Hematopoietic multipotent progenitor cell treated with erythropoietin and hydrocortisone succinate and interleukin-3 and kit ligand, for 15 days (in vitro differentiated cells): ENCODE measurements at regions not wholly inside any gene's neighbourhood (a gene's known extent, or its start where the extent isn't known, plus 50 kb on each side); places are given as distances from the start of the nearest gene placed in this dataset.
"Not testable (repeated sequence)": the region's sequence is repeated elsewhere in the genome, so short reads cannot be mapped to it uniquely, and the experiment has no call there.

Experiments used
- DNase-seq: peaks from one replicate; pipeline ENCODE4 v3.0.0-alpha.2; 2015; ENCODE audit warnings: low spot score

GRCh38 chr9:30972654-30973053 lies 1411.8 kb upstream of the ACO1 start:
- DNase-seq = no peak

GRCh38 chr9:30977965-30978364 lies 1406.5 kb upstream of the ACO1 start:
- no peak for DNase-seq

- no peak for DNase-seq
These were observed 1402.1 kb upstream of the ACO1 start for GRCh38 chr9:30982301-30982700.

GRCh38 chr9:30995956-30996738 lies 1388.3 kb upstream of the ACO1 start:
- no peak for DNase-seq

- DNase-seq = no peak
These were observed 1387.7 kb upstream of the ACO1 start for GRCh38 chr9:30996761-30997160.

GRCh38 chr9:30997291-30997690 lies 1387.2 kb upstream of the ACO1 start:
- no peak for DNase-seq

- no peak for DNase-seq
These were observed 1379.3 kb upstream of the ACO1 start for GRCh38 chr9:31005086-31005665.

GRCh38 chr9:31013371-31013770 lies 1371.1 kb upstream of the ACO1 start:
- no peak for DNase-seq

- DNase-seq = no peak
These were observed 1360.6 kb upstream of the ACO1 start for GRCh38 chr9:31023847-31024246.

GRCh38 chr9:31027678-31028077 lies 1356.8 kb upstream of the ACO1 start:
- no peak for DNase-seq

GRCh38 chr9:31028137-31028536 lies 1356.3 kb upstream of the ACO1 start:
- no peak for DNase-seq

- DNase-seq = no peak
These were observed 1353.7 kb upstream of the ACO1 start for GRCh38 chr9:31030741-31031202.

- no peak for DNase-seq
These were observed 1352.2 kb upstream of the ACO1 start for GRCh38 chr9:31032206-31032605.

- no peak for DNase-seq
These were observed 1350.1 kb upstream of the ACO1 start for GRCh38 chr9:31034311-31034710.

- no peak for DNase-seq
These were observed 1343.9 kb upstream of the ACO1 start for GRCh38 chr9:31040564-31040963.

GRCh38 chr9:31045810-31046209 lies 1338.6 kb upstream of the ACO1 start:
- no peak for DNase-seq

- DNase-seq = not testable (repeated sequence)
These were observed 1322.9 kb upstream of the ACO1 start for GRCh38 chr9:31061592-31061991.

- DNase-seq = no peak
These were observed 1318.8 kb upstream of the ACO1 start for GRCh38 chr9:31065691-31066090.

- DNase-seq = no peak
These were observed 1317.0 kb upstream of the ACO1 start for GRCh38 chr9:31067418-31067817.

GRCh38 chr9:31071606-31072286 lies 1312.7 kb upstream of the ACO1 start:
- DNase-seq = no peak

- DNase-seq = no peak
These were observed 1306.3 kb upstream of the ACO1 start for GRCh38 chr9:31078175-31078574.

- no peak for DNase-seq
These were observed 1300.1 kb upstream of the ACO1 start for GRCh38 chr9:31084350-31084749.

- no peak for DNase-seq
These were observed 1294.8 kb upstream of the ACO1 start for GRCh38 chr9:31089549-31090221.
